Thymus (tissue), 11 donors: ENCODE measurements at regions not wholly inside any gene's neighbourhood (a gene's known extent, or its start where the extent isn't known, plus 50 kb on each side); places are given as distances from the start of the nearest gene placed in this dataset.

ENCODE experiments used
- DNase-seq, 9 donors: peaks; one replicate each; pipeline ENCODE4 v3.0.0-alpha.2; 2013; ENCODE audit warnings: low spot score in 9 of 9, low read depth in 6 of 9, missing footprints in 1 of 9
- H3K27ac ChIP-seq, 2 donors: one replicate each; pipeline ENCODE4 v1.5.1; 2013; ENCODE audit warnings: control low read depth in 1 of 2, low read depth in 1 of 2, low read length in 1 of 2, mild to moderate bottlenecking in 1 of 2, moderate library complexity in 1 of 2
- H3K27me3 ChIP-seq, 2 donors: one replicate each; pipeline ENCODE4 v1.5.1; 2013; ENCODE audit warnings: low read length in 1 of 2; ENCODE audit not compliant: control insufficient read depth in 2 of 2, insufficient read depth in 1 of 2
- H3K36me3 ChIP-seq, 2 donors: one replicate each; pipeline ENCODE4 v1.5.1; 2013; ENCODE audit warnings: low read length in 1 of 2, mild to moderate bottlenecking in 1 of 2, moderate library complexity in 1 of 2; ENCODE audit not compliant: control insufficient read depth in 2 of 2, insufficient read depth in 2 of 2
- H3K4me1 ChIP-seq, 2 donors: one replicate each; pipeline ENCODE4 v1.5.1; 2013; ENCODE audit warnings: low read length in 2 of 2; ENCODE audit not compliant: control insufficient read depth in 2 of 2, insufficient read depth in 2 of 2
- H3K4me3 ChIP-seq, 2 donors: one replicate each; pipeline ENCODE4 v1.5.1; 2013; ENCODE audit warnings: low read length in 2 of 2, control low read depth in 1 of 2, mild to moderate bottlenecking in 1 of 2
- H3K9me3 ChIP-seq, 2 donors: one replicate each; pipeline ENCODE4 v1.5.1; 2013; ENCODE audit warnings: low read length in 1 of 2, mild to moderate bottlenecking in 1 of 2; ENCODE audit not compliant: control insufficient read depth in 2 of 2, insufficient read depth in 1 of 2
- WGBS: extraction: QIAGEN DNeasy Blood & Tissue Kit; methylation state at CpG from one replicate; pipeline ENCODE4 v1.1.7; 2013; 5-methylcytosine and 5-hydroxymethylcytosine counted together
- donor health status: healthy.

GRCh38 chr7:155945670-155946325 is 133.5 kb upstream of the SHH start:
- no peak for DNase-seq
- WGBS: 98% methylated on average over 32 of the region's 32 CpGs

GRCh38 chr7:155944901-155945300 is 132.6 kb upstream of the SHH start:
- H3K36me3 ChIP-seq: no peaks in the 10 kb centered on the region
- WGBS: 92% methylated on average over 6 of the region's 6 CpGs

More at GRCh38 chr7:155945670-155946325, 133.5 kb upstream of the SHH start:
- Histone ChIP-seq H3K9me3 (no peaks in the 10 kb centered on the region), H3K4me1 (no peaks in the 10 kb centered on the region), H3K36me3 (no peaks in the 10 kb centered on the region), H3K27me3 (peaks cover 0 to 2% of the 10 kb centered on the region in 2 donors), H3K27ac (no peak overlapping the region), H3K4me3 (no peak overlapping the region)

DNA sequence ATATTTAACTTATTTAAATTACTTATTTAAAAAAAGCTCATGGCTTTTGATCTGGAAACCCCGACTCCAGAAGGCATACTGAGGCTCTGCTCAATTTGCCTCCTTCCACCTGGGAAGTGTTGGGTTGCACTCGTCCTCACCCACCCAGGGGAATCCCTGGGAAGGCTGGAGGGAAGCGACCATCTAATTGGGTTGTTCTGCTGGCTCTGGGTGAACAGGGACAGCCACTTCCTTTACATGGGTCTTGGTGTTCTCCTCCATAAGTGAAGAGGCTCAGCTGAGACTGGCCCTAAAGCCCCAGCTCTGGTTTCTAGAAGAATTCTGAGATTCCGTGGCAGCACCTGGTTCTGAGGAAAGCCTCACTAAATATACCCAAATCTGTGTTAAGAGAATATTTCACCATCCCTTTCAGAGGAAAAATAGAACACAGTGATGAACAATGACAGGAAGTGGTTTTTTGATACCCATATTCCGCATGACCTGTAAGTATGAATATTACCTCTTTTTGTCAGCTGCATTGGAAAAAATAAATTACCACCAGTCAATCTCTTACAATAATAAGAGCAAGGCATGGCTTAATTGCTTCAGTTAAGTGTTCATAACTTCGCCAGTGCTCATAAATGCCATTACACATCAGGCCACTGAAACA is 131.1 kb upstream of the SHH start:
- Histone ChIP-seq H3K27ac (no peak overlapping the region), H3K27me3 (no peaks in the 10 kb centered on the region), H3K36me3 (no peaks in the 10 kb centered on the region), H3K4me1 (no peaks in the 10 kb centered on the region), H3K4me3 (no peak overlapping the region), H3K9me3 (peaks cover 0 to 5% of the 10 kb centered on the region in 2 donors)
- DNase-seq: no peak
- WGBS: 64% methylated on average over 6 of the region's 6 CpGs

More at GRCh38 chr7:155944901-155945300, 132.6 kb upstream of the SHH start:
- H3K27me3 ChIP-seq: peaks cover 0 to 2% of the 10 kb centered on the region in 2 donors
- no peaks in the 10 kb centered on the region for H3K4me1 ChIP-seq
- H3K9me3 ChIP-seq: no peaks in the 10 kb centered on the region
- no peak for DNase-seq
- no peak overlapping the region for H3K4me3 ChIP-seq
- H3K27ac ChIP-seq: no peak overlapping the region

DNA sequence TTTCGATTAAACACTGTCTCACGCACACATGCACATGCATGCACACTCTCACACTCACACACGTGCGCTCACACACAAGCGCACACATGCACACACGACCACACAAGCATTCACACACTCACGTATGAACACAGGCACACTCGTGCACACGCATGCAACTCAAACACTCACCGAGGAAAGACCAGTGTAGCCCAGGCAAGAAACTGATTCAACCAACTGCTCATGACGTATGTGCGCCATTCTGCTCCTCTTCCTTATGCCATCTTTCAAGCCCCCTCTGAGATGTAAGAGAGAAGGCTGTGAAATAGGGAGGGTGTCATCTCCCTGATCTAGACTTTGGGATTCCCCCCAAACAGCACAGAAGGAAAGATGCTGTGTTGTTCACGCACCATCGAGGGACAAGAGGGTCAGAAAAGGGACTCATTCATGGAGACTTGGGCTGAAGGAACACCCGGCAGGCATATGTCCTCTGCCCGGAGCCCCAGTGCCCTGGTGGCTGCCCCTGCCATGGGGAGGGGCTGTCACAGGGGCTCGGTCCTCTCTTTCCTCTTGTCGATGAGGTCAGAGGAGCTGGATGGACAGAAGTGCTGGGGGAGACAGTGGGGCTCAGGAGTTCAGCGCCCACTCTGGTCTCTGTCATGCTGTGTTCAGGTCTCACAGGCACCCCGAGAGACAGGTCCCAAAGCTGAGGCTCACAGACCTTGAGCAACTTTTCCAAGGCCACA is 130.1 kb upstream of the SHH start:
- no peaks in the 10 kb centered on the region for H3K36me3 ChIP-seq
- H3K4me1 ChIP-seq: no peaks in the 10 kb centered on the region
- DNase-seq: no peak
- no peaks in the 10 kb centered on the region for H3K27me3 ChIP-seq
- H3K4me3 ChIP-seq: no peak overlapping the region
- no peak overlapping the region for H3K27ac ChIP-seq
- 90% methylated on average over 20 of the region's 20 CpGs for WGBS
- H3K9me3 ChIP-seq: peaks cover 0 to 6% of the 10 kb centered on the region in 2 donors

- H3K4me1 ChIP-seq: no peaks in the 10 kb centered on the region
- DNase-seq: no peak
- H3K4me3 ChIP-seq: no peak overlapping the region
- 45% methylated on average over 4 of the region's 4 CpGs for WGBS
- H3K27ac ChIP-seq: no peak overlapping the region
- H3K27me3 ChIP-seq: no peaks in the 10 kb centered on the region
- H3K9me3 ChIP-seq: peaks cover 0 to 6% of the 10 kb centered on the region in 2 donors
- no peaks in the 10 kb centered on the region for H3K36me3 ChIP-seq
Observed at GRCh38 chr7:155941688-155942087, 129.4 kb upstream of the SHH start.

GRCh38 chr7:155939350-155939749 is 127.1 kb upstream of the SHH start:
- H3K9me3 ChIP-seq: peaks cover 0 to 11% of the 10 kb centered on the region in 2 donors
- no peak overlapping the region for H3K4me3 ChIP-seq
- H3K27me3 ChIP-seq: no peaks in the 10 kb centered on the region
- no peak overlapping the region for H3K27ac ChIP-seq
- H3K4me1 ChIP-seq: no peaks in the 10 kb centered on the region
- DNase-seq: no peak
- H3K36me3 ChIP-seq: no peaks in the 10 kb centered on the region

GRCh38 chr7:155938129-155938528 is 125.9 kb upstream of the SHH start:
- WGBS: 60% methylated on average over 2 of the region's 2 CpGs
- H3K36me3 ChIP-seq: no peaks in the 10 kb centered on the region
- no peak overlapping the region for H3K4me3 ChIP-seq
- no peaks in the 10 kb centered on the region for H3K4me1 ChIP-seq
- no peak overlapping the region for H3K27ac ChIP-seq
- H3K27me3 ChIP-seq: no peaks in the 10 kb centered on the region
- H3K9me3 ChIP-seq: peaks cover 0 to 15% of the 10 kb centered on the region in 2 donors
- DNase-seq: no peak

DNA sequence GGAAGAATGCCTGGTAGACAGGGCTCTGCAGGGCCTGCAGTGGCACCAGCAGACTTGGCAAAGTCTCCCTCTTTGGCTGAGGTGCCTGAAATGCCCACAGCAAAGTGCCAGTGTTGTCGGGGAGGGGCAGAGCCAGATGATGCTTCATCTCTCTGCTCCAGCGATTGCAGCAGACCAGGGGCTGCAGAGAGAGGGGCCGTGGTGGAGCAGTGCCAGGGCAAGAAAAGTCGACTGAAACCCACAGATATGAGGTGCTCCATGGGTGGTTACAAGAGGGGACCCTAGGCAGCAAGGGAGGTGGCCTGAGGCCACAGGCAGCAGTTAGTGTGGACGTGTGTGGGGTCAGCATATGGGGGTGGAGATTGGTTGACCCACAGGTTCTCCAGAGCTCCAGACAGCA is 123.5 kb upstream of the SHH start:
- Histone ChIP-seq H3K27me3 (peaks cover 0 to 3% of the 10 kb centered on the region in 2 donors), H3K9me3 (peaks cover 0 to 15% of the 10 kb centered on the region in 2 donors), H3K27ac (no peak overlapping the region), H3K4me3 (no peak overlapping the region), H3K36me3 (no peaks in the 10 kb centered on the region), H3K4me1 (no peaks in the 10 kb centered on the region)
- no peak for DNase-seq
- 82% methylated on average over 5 of the region's 5 CpGs for WGBS

DNA sequence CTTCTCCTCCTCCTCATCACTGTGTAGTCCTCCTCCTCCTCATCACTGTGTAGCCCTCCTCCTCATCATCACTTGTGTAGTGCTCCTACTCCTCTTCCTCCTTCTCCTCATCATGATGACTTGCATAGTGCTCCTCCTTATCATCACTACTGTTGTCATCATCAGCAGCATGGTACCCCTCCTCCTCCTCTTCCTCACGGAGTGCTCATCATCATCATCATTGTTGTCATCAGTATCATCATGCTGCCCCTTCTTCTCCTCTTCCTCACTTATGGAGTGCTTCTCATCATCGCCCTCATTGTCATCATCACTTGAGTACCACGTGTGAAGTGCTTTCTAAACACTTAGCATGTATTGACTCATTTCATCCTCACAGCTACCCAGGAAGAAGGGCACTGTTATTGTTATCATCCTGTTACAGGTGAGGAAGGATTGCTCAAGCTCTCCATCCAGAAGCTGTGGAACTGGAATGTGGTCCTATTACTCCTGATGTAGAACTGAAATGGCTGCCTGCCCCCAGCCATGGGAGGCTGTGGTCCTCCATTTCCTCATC is 122.8 kb upstream of the SHH start:
- Histone ChIP-seq H3K9me3 (peaks cover 0 to 15% of the 10 kb centered on the region in 2 donors), H3K27ac (no peak overlapping the region), H3K4me3 (no peak overlapping the region), H3K36me3 (no peaks in the 10 kb centered on the region), H3K27me3 (peaks cover 0 to 3% of the 10 kb centered on the region in 2 donors), H3K4me1 (no peaks in the 10 kb centered on the region)
- no peak for DNase-seq
- WGBS: 96% methylated on average over 3 of the region's 3 CpGs
